ENCODE measurements at regions not wholly inside any gene's neighbourhood (a gene's known extent, or its start where the extent isn't known, plus 50 kb on each side); places are given as distances from the start of the nearest gene placed in this dataset.
"Not testable (repeated sequence)": the region's sequence is repeated elsewhere in the genome, so short reads cannot be mapped to it uniquely, and the experiment has no call there.

- Histone ChIP-seq H3K4me2 (ENCODE audit: extremely low read depth, insufficient read depth, low read length) (no peak overlapping the region), H3K4me1 (ENCODE audit: control insufficient read depth, extremely low read depth, insufficient read depth, low read length) (no peaks in the 10 kb centered on the region), H2AFZ (ENCODE audit: low read length) (no peak overlapping the region), H3K27me3 (ENCODE audit: control insufficient read depth, insufficient read depth, low read length) (no peaks in the 10 kb centered on the region), H3K27ac (ENCODE audit: insufficient read depth, low read length) (no peak overlapping the region), H3K79me2 (ENCODE audit: control insufficient read depth, insufficient read depth, low read length) (no peaks in the 10 kb centered on the region), H4K20me1 (ENCODE audit: control insufficient read depth, extremely low read depth, insufficient read depth, low read length) (no peaks in the 10 kb centered on the region), H3K9ac (ENCODE audit: insufficient read depth, low read length) (no peak overlapping the region), H3K4me3 (replicated peaks in 1 of 4; ENCODE audit: control extremely low read depth in 1 of 4, insufficient read depth in 1 of 4, low read depth in 3 of 4, low read length in 4 of 4) (no peak overlapping the region), H3K9me3 (ENCODE audit: control insufficient read depth, insufficient read depth, low read depth, low read length) (no peaks in the 10 kb centered on the region), H3K36me3 (ENCODE audit: control insufficient read depth, insufficient read depth, low read length) (no peaks in the 10 kb centered on the region)
- DNase-seq (ENCODE audit: low read depth in 2 of 2) = no peak
- TF ChIP-seq CTCF (conservative IDR thresholded peaks at IDR 0.05 in 1 of 2, IDR thresholded peaks at IDR 0.05 in 1 of 2; ENCODE audit: low read depth in 1 of 2, low read length in 2 of 2) = no peak
- TF ChIP-seq EZH2 (IDR thresholded peaks at IDR 0.05; ENCODE audit: low read length, missing control alignments) = no peak
These were observed 239.2 kb upstream of the GNPDA2 start for GRCh38 chr4:44965435-44966095.

GRCh38 chr4:44964086-44964485, 237.7 kb upstream of the GNPDA2 start:
- not testable (repeated sequence) for H3K9ac ChIP-seq (ENCODE audit: insufficient read depth, low read length); H3K27ac ChIP-seq (ENCODE audit: insufficient read depth, low read length); H3K27me3 ChIP-seq (ENCODE audit: control insufficient read depth, insufficient read depth, low read length); H3K4me2 ChIP-seq (ENCODE audit: extremely low read depth, insufficient read depth, low read length); H3K79me2 ChIP-seq (ENCODE audit: control insufficient read depth, insufficient read depth, low read length); H3K36me3 ChIP-seq (ENCODE audit: control insufficient read depth, insufficient read depth, low read length); H3K4me1 ChIP-seq (ENCODE audit: control insufficient read depth, extremely low read depth, insufficient read depth, low read length); H3K4me3 ChIP-seq (replicated peaks in 1 of 4; ENCODE audit: control extremely low read depth in 1 of 4, insufficient read depth in 1 of 4, low read depth in 3 of 4, low read length in 4 of 4); H2AFZ ChIP-seq (ENCODE audit: low read length); DNase-seq (ENCODE audit: low read depth in 2 of 2); H4K20me1 ChIP-seq (ENCODE audit: control insufficient read depth, extremely low read depth, insufficient read depth, low read length); H3K9me3 ChIP-seq (ENCODE audit: control insufficient read depth, insufficient read depth, low read depth, low read length)

- no peaks in the 10 kb centered on the region for H3K36me3 ChIP-seq (ENCODE audit: control insufficient read depth, insufficient read depth, low read length)
- H3K27me3 ChIP-seq (ENCODE audit: control insufficient read depth, insufficient read depth, low read length) = no peaks in the 10 kb centered on the region
- H3K4me2 ChIP-seq (ENCODE audit: extremely low read depth, insufficient read depth, low read length) = no peak overlapping the region
- no peak overlapping the region for H3K27ac ChIP-seq (ENCODE audit: insufficient read depth, low read length)
- H3K9ac ChIP-seq (ENCODE audit: insufficient read depth, low read length) = no peak overlapping the region
- H3K4me1 ChIP-seq (ENCODE audit: control insufficient read depth, extremely low read depth, insufficient read depth, low read length) = no peaks in the 10 kb centered on the region
- no peak overlapping the region for H2AFZ ChIP-seq (ENCODE audit: low read length)
- no peaks in the 10 kb centered on the region for H3K9me3 ChIP-seq (ENCODE audit: control insufficient read depth, insufficient read depth, low read depth, low read length)
- no peaks in the 10 kb centered on the region for H3K79me2 ChIP-seq (ENCODE audit: control insufficient read depth, insufficient read depth, low read length)
- H3K4me3 ChIP-seq (replicated peaks in 1 of 4; ENCODE audit: control extremely low read depth in 1 of 4, insufficient read depth in 1 of 4, low read depth in 3 of 4, low read length in 4 of 4) = no peak overlapping the region
- TF ChIP-seq CTCF (conservative IDR thresholded peaks at IDR 0.05 in 1 of 2, IDR thresholded peaks at IDR 0.05 in 1 of 2; ENCODE audit: low read depth in 1 of 2, low read length in 2 of 2) = no peak
- TF ChIP-seq EZH2 (IDR thresholded peaks at IDR 0.05; ENCODE audit: low read length, missing control alignments) = no peak
- no peak for DNase-seq (ENCODE audit: low read depth in 2 of 2)
- no peaks in the 10 kb centered on the region for H4K20me1 ChIP-seq (ENCODE audit: control insufficient read depth, extremely low read depth, insufficient read depth, low read length)
These were observed 234.8 kb upstream of the GNPDA2 start for GRCh38 chr4:44961001-44961755.

Measured in fibroblast of lung (primary cell).